ENCODE measurements at regions not wholly inside any gene's neighbourhood (a gene's known extent, or its start where the extent isn't known, plus 50 kb on each side); places are given as distances from the start of the nearest gene placed in this dataset.

DNA sequence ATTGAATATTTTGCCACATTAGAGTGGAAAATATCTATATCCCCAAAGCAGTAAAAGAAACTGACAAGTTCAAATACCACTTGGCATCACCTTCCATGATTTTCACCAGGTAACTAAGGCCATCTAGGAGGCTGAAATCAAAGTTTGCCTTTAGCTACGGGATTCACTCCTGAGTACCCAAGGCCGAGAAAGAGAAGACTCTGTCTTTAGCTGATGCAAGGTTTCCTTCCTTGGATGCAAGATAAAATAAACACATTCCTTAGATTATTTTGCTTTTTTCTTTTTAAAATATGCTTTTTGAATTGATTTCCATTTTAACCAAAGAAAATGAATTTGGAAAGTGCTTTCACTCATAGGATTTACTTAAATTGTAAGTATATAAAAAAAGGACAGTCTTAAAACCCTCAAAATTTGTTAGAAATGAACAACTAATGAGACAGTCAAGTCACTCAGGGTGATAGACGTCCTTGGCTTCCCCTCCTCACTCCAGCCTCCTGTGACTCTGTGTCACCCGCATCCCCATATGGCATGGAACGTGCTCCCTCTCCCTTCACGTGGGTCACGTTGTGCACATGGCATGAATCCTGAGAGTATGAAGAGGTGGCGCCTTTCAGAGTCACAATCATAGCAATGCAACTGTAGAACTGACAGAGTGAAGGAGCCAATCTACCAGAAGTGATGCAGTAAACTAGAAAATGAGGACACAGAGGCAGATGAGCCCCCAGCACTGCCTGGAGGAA lies 148.4 kb downstream of the RTP4 start:
- peak; percentile 19 for DNase-seq
- Histone ChIP-seq H4K20me1 (ENCODE audit: insufficient read depth) (no peaks in the 10 kb centered on the region), H3F3A (ENCODE audit: insufficient read depth) (peaks cover 17% of the 10 kb centered on the region; the same call in 1 of the 2 replicates), H2AFZ (no peak overlapping the region), H3K9ac (no peak overlapping the region), H3K9me2 (ENCODE audit: insufficient read depth) (no peaks in the 10 kb centered on the region), H3K4me2 (ENCODE audit: unreplicated experiment) (no peak overlapping the region), H3K27me3 (replicated peaks; ENCODE audit: insufficient read depth) (no peaks in the 10 kb centered on the region), H3K4me1 (ENCODE audit: insufficient read depth) (peaks cover 29% of the 10 kb centered on the region), H3K36me3 (ENCODE audit: low read depth) (no peaks in the 10 kb centered on the region), H3K9me3 (ENCODE audit: low read depth) (no peaks in the 10 kb centered on the region), H3K79me2 (ENCODE audit: insufficient read depth) (no peaks in the 10 kb centered on the region), H3K4me3 (no peak overlapping the region), H3K27ac (no peak overlapping the region)
- TF ChIP-seq EZH2 (IDR thresholded peaks at IDR 0.05; ENCODE audit: insufficient read depth, poor library complexity, severe bottlenecking): no peak
- TF ChIP-seq EZH2phosphoT487 (IDR thresholded peaks at IDR 0.05; ENCODE audit: insufficient read depth, low read depth): no peak
- in situ Hi-C loops (cut with MboI): no loop called here
- 44 to 51% methylated on average over 8 of the region's 8 CpGs for WGBS, 2 experiments (ENCODE audit: low coverage in 1 of 2, low lambda C conversion rate in 2 of 2, missing lambda C conversion rate in 2 of 2)

DNA sequence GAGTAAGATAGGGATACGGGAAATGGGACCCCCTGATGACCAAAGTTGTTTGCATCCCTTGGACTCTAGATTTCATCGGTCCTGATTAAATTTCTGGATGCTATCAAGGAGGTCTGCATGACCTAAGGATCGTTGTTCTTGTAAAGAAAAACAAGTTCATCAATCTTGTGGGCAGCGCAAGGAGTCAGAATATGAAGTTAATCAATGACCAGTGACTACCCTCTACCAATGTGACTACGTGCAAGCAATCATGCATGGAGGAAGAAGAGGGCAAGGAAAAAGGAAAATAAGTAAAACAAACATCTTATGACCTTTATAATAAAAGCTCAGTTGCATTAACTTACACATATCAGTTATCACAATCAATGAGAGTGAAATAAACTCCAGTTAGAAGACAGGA lies 139.7 kb downstream of the RTP4 start:
- DNase-seq: no peak
- Histone ChIP-seq H3K36me3 (ENCODE audit: low read depth) (no peaks in the 10 kb centered on the region), H3K4me2 (ENCODE audit: unreplicated experiment) (no peak overlapping the region), H3K27ac (no peak overlapping the region), H3K9ac (no peak overlapping the region), H3K27me3 (replicated peaks; ENCODE audit: insufficient read depth) (no peaks in the 10 kb centered on the region), H3K9me3 (ENCODE audit: low read depth) (no peaks in the 10 kb centered on the region), H2AFZ (no peak overlapping the region), H3K9me2 (ENCODE audit: insufficient read depth) (no peaks in the 10 kb centered on the region), H3F3A (ENCODE audit: insufficient read depth) (no peaks in the 10 kb centered on the region), H3K4me3 (no peak overlapping the region), H4K20me1 (ENCODE audit: insufficient read depth) (no peaks in the 10 kb centered on the region), H3K4me1 (ENCODE audit: insufficient read depth) (no peaks in the 10 kb centered on the region), H3K79me2 (ENCODE audit: insufficient read depth) (no peaks in the 10 kb centered on the region)
- TF ChIP-seq EZH2phosphoT487 (IDR thresholded peaks at IDR 0.05; ENCODE audit: insufficient read depth, low read depth): no peak
- TF ChIP-seq EZH2 (IDR thresholded peaks at IDR 0.05; ENCODE audit: insufficient read depth, poor library complexity, severe bottlenecking): no peak
- WGBS, 2 experiments (ENCODE audit: low coverage in 1 of 2, low lambda C conversion rate in 2 of 2, missing lambda C conversion rate in 2 of 2): 43 to 55% methylated on average over 5 of the region's 5 CpGs
- in situ Hi-C loops (cut with MboI): no loop called here

DNA sequence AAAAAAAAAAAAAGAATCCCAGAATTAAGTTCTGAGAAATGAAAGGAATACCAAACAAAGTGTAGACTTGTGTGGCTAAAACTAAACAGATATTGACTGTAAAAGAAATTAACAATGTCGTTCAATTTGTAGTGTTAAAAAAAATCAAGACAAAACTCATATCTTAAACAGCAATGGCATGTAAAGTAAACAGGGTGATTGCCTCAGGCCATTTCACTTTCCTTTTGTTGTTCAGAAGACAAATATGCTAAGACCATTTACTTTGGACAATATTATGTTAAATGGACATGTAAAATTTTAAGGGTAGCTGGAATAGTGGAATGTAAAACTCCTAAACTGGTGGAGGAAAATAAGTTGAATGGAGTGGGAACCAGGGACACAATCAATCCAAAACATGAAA lies 139.1 kb downstream of the RTP4 start:
- no peak for DNase-seq
- H3K79me2 ChIP-seq (ENCODE audit: insufficient read depth): no peaks in the 10 kb centered on the region
- no peaks in the 10 kb centered on the region for H3F3A ChIP-seq (ENCODE audit: insufficient read depth)
- WGBS, 2 experiments (ENCODE audit: low coverage in 1 of 2, low lambda C conversion rate in 2 of 2, missing lambda C conversion rate in 2 of 2): 5 to 21% methylated on average over 1 of the region's 1 CpG
- H3K36me3 ChIP-seq (ENCODE audit: low read depth): no peaks in the 10 kb centered on the region
- in situ Hi-C loops (cut with MboI): no loop called here
- no peak overlapping the region for H3K4me3 ChIP-seq
- no peak overlapping the region for H2AFZ ChIP-seq
- H3K9ac ChIP-seq: no peak overlapping the region
- H3K27ac ChIP-seq: no peak overlapping the region
- no peak for TF ChIP-seq EZH2phosphoT487 (IDR thresholded peaks at IDR 0.05; ENCODE audit: insufficient read depth, low read depth)
- no peak for TF ChIP-seq EZH2 (IDR thresholded peaks at IDR 0.05; ENCODE audit: insufficient read depth, poor library complexity, severe bottlenecking)
- no peaks in the 10 kb centered on the region for H3K4me1 ChIP-seq (ENCODE audit: insufficient read depth)
- H3K9me3 ChIP-seq (ENCODE audit: low read depth): no peaks in the 10 kb centered on the region
- H3K27me3 ChIP-seq (replicated peaks; ENCODE audit: insufficient read depth): no peaks in the 10 kb centered on the region
- H3K9me2 ChIP-seq (ENCODE audit: insufficient read depth): no peaks in the 10 kb centered on the region
- no peak overlapping the region for H3K4me2 ChIP-seq (ENCODE audit: unreplicated experiment)
- no peaks in the 10 kb centered on the region for H4K20me1 ChIP-seq (ENCODE audit: insufficient read depth)

DNA sequence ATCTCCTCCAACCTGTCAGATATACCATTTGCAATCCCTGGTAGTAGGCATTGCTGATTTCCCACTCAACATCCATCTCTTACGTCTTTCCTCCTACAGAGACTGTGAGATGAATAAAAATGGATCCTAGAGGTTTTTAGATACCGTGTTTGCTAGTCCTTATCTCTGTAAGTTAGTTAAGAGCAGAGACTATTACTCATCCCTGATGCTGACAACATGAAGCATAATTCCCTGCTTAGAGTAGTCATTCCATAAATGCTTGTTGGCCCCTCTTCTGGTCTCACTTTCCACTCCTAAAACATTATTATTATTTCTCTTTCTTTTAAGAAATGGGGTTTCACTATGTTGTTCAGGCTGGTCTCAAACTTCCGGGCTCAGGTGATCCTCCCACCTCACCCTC lies 136.2 kb downstream of the RTP4 start:
- H4K20me1 ChIP-seq (ENCODE audit: insufficient read depth): no peaks in the 10 kb centered on the region
- no peaks in the 10 kb centered on the region for H3K4me1 ChIP-seq (ENCODE audit: insufficient read depth)
- H3K27ac ChIP-seq: no peak overlapping the region
- H3K27me3 ChIP-seq (replicated peaks; ENCODE audit: insufficient read depth): no peaks in the 10 kb centered on the region
- no peaks in the 10 kb centered on the region for H3F3A ChIP-seq (ENCODE audit: insufficient read depth)
- no peaks in the 10 kb centered on the region for H3K36me3 ChIP-seq (ENCODE audit: low read depth)
- DNase-seq: peak; percentile 7
- TF ChIP-seq EZH2phosphoT487 (IDR thresholded peaks at IDR 0.05; ENCODE audit: insufficient read depth, low read depth) (no peak), EZH2 (IDR thresholded peaks at IDR 0.05; ENCODE audit: insufficient read depth, poor library complexity, severe bottlenecking) (no peak)
- H3K9me2 ChIP-seq (ENCODE audit: insufficient read depth): no peaks in the 10 kb centered on the region
- no peak overlapping the region for H2AFZ ChIP-seq
- H3K9ac ChIP-seq: no peak overlapping the region
- WGBS, 2 experiments (ENCODE audit: low coverage in 1 of 2, low lambda C conversion rate in 2 of 2, missing lambda C conversion rate in 2 of 2): 37 to 48% methylated on average over 3 of the region's 3 CpGs
- no peak overlapping the region for H3K4me2 ChIP-seq (ENCODE audit: unreplicated experiment)
- H3K79me2 ChIP-seq (ENCODE audit: insufficient read depth): no peaks in the 10 kb centered on the region
- H3K4me3 ChIP-seq: no peak overlapping the region
- no peaks in the 10 kb centered on the region for H3K9me3 ChIP-seq (ENCODE audit: low read depth)
- in situ Hi-C loops (cut with MboI): no loop called here
